ENCODE measurements at regions not wholly inside any gene's neighbourhood (a gene's known extent, or its start where the extent isn't known, plus 50 kb on each side); places are given as distances from the start of the nearest gene placed in this dataset.

GRCh38 chr2:37746883-37747282, 75.4 kb upstream of the CDC42EP3 start:
- no peak for TF ChIP-seq CTCF (IDR thresholded peaks at IDR 0.05)
- TF ChIP-seq POLR2AphosphoS5 (IDR thresholded peaks at IDR 0.05): no peak
